ENCODE measurements at regions not wholly inside any gene's neighbourhood (a gene's known extent, or its start where the extent isn't known, plus 50 kb on each side); places are given as distances from the start of the nearest gene placed in this dataset.

DNA sequence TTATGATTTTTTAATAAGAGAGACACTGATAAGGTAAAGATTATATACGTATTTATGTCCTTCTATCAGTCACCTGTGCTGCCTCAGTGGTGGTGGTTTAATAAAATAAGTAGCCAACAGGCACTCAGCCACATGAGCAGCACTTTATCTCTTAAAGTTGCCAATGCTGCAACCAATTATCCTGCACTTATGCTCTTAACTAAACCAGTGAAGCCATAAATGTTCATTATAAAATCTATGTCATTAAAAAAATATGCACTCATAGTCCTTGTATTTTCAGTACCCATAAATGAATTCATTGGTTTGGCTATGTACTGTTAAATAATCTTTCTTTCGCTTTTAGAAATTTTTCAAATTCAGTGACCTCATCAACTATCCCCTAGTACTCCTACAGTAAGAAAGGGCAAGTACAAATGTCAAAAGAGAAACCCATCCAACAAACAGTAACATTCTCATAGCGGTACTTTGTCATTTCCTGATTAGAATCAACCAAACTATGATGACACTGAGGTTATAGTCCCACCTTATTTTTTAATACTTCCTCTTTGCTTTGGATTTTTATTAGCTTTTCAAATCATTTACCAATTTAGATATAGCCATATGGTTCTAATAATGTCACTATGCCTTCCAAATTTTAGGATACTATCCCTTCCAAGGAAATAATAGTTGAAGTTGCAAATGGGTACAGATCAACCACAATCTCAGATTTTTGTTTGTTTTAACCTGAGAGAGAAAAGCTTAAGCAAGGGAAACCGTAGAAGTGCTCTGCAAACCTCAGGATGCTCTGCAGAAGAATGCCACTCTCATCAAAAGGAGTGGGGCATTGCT is 190.9 kb downstream of the KLF12 start:
- TF ChIP-seq, protein P1, sequence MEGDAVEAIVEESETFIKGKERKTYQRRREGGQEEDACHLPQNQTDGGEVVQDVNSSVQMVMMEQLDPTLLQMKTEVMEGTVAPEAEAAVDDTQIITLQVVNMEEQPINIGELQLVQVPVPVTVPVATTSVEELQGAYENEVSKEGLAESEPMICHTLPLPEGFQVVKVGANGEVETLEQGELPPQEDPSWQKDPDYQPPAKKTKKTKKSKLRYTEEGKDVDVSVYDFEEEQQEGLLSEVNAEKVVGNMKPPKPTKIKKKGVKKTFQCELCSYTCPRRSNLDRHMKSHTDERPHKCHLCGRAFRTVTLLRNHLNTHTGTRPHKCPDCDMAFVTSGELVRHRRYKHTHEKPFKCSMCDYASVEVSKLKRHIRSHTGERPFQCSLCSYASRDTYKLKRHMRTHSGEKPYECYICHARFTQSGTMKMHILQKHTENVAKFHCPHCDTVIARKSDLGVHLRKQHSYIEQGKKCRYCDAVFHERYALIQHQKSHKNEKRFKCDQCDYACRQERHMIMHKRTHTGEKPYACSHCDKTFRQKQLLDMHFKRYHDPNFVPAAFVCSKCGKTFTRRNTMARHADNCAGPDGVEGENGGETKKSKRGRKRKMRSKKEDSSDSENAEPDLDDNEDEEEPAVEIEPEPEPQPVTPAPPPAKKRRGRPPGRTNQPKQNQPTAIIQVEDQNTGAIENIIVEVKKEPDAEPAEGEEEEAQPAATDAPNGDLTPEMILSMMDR (conservative IDR thresholded peaks at IDR 0.05; ENCODE audit: low read depth, low read length), result no peak
- H3K27me3 ChIP-seq (ENCODE audit: insufficient read depth, low read depth), result no peaks in the 10 kb centered on the region
- no peaks in the 10 kb centered on the region for H3K4me1 ChIP-seq (ENCODE audit: low read depth, poor library complexity, severe bottlenecking)
- H3K36me3 ChIP-seq (ENCODE audit: insufficient read depth), result no peaks in the 10 kb centered on the region
- H3K9ac ChIP-seq, result no peak overlapping the region
- H3K4me3 ChIP-seq (IDR thresholded peaks at IDR 0.05; ENCODE audit: insufficient read depth, low read depth, low read length), result no peak overlapping the region
- no peak overlapping the region for H3K27ac ChIP-seq
- H3K4me2 ChIP-seq, result no peak overlapping the region
- H4K20me1 ChIP-seq (ENCODE audit: insufficient read depth), result no peaks in the 10 kb centered on the region
- H3K79me2 ChIP-seq (ENCODE audit: insufficient read depth, low read depth), result no peaks in the 10 kb centered on the region
- H2AFZ ChIP-seq (ENCODE audit: low read depth), result no peak overlapping the region

DNA sequence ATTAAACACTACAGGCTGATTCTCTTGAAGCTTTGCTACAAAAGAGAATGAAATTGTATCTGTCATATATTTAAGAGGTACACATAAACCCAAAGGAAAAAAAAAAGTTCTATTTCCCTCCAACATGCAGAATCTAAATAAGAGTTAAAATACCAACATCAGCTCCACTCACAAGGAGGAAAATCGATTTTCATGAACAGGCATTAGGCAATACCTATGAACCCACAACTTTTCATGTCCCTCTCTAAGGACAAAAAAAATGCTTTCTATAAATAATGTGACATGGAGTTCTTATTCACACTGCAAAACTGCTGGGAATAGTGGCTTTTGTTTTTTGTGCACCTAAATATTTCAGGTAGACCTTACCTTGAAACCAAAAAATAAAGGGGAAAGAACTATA is 192.5 kb downstream of the KLF12 start:
- Histone ChIP-seq H3K4me2 (no peak overlapping the region), H3K4me1 (ENCODE audit: low read depth, poor library complexity, severe bottlenecking) (no peaks in the 10 kb centered on the region), H3K27me3 (ENCODE audit: insufficient read depth, low read depth) (no peaks in the 10 kb centered on the region), H4K20me1 (ENCODE audit: insufficient read depth) (no peaks in the 10 kb centered on the region), H3K36me3 (ENCODE audit: insufficient read depth) (no peaks in the 10 kb centered on the region), H3K9ac (no peak overlapping the region), H3K4me3 (IDR thresholded peaks at IDR 0.05; ENCODE audit: insufficient read depth, low read depth, low read length) (no peak overlapping the region), H2AFZ (ENCODE audit: low read depth) (no peak overlapping the region), H3K79me2 (ENCODE audit: insufficient read depth, low read depth) (no peaks in the 10 kb centered on the region), H3K27ac (no peak overlapping the region)
- TF ChIP-seq, protein P1 (conservative IDR thresholded peaks at IDR 0.05; ENCODE audit: low read depth, low read length), result no peak

DNA sequence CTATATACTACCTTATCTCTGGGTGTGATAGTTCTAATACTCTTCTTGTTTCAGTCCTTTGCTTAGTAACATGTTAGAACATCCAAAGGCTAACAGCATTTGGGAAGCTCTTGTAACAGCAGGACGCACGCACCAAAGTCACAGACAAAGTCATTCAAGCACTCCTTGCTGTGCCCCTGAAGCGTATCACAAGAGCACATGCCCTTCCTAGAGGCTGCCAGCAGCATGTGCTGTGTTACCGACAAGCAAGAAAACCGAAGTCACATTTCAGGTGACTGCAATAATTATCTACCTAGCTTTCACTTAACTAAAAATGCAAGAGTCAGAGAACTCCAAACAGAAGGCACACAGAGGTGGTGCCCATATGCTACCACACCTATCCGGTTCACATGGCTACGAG is 194.1 kb downstream of the KLF12 start:
- Histone ChIP-seq H3K4me3 (IDR thresholded peaks at IDR 0.05; ENCODE audit: insufficient read depth, low read depth, low read length) (no peak overlapping the region), H3K4me1 (ENCODE audit: low read depth, poor library complexity, severe bottlenecking) (no peaks in the 10 kb centered on the region), H4K20me1 (ENCODE audit: insufficient read depth) (no peaks in the 10 kb centered on the region), H3K9ac (no peak overlapping the region), H3K27ac (no peak overlapping the region), H2AFZ (ENCODE audit: low read depth) (no peak overlapping the region), H3K79me2 (ENCODE audit: insufficient read depth, low read depth) (no peaks in the 10 kb centered on the region), H3K27me3 (ENCODE audit: insufficient read depth, low read depth) (no peaks in the 10 kb centered on the region), H3K4me2 (no peak overlapping the region), H3K36me3 (ENCODE audit: insufficient read depth) (no peaks in the 10 kb centered on the region)
- TF ChIP-seq, protein P1 (conservative IDR thresholded peaks at IDR 0.05; ENCODE audit: low read depth, low read length), result no peak

DNA sequence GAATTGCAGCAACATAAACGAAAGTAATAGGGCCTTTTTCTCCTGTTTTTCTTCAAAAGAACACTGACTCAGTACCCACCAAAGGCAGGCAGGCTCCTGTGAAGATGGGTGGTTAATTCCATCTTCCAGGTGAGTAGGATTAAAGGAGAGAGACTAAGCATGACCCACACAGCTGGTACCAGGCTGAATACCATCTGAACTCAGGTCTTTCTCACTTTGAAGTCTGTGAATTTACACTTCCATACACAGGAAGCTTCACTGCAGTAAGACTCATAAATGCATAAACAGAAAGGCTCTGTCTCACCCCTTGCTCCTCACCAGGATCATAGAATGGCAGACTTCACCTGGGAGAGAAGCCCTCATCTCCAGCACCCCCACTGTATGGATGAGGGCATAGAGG is 194.6 kb downstream of the KLF12 start:
- H3K27ac ChIP-seq, result no peak overlapping the region
- no peaks in the 10 kb centered on the region for H3K79me2 ChIP-seq (ENCODE audit: insufficient read depth, low read depth)
- TF ChIP-seq, protein P1 (conservative IDR thresholded peaks at IDR 0.05; ENCODE audit: low read depth, low read length), result no peak
- H3K9ac ChIP-seq, result no peak overlapping the region
- no peak overlapping the region for H2AFZ ChIP-seq (ENCODE audit: low read depth)
- H3K4me1 ChIP-seq (ENCODE audit: low read depth, poor library complexity, severe bottlenecking), result no peaks in the 10 kb centered on the region
- H3K4me3 ChIP-seq (IDR thresholded peaks at IDR 0.05; ENCODE audit: insufficient read depth, low read depth, low read length), result no peak overlapping the region
- H3K4me2 ChIP-seq, result no peak overlapping the region
- H3K27me3 ChIP-seq (ENCODE audit: insufficient read depth, low read depth), result no peaks in the 10 kb centered on the region
- no peaks in the 10 kb centered on the region for H4K20me1 ChIP-seq (ENCODE audit: insufficient read depth)
- H3K36me3 ChIP-seq (ENCODE audit: insufficient read depth), result no peaks in the 10 kb centered on the region
